Hepatocyte (in vitro differentiated cells): ENCODE measurements at regions not wholly inside any gene's neighbourhood (a gene's known extent, or its start where the extent isn't known, plus 50 kb on each side); places are given as distances from the start of the nearest gene placed in this dataset.

ENCODE experiments used
- CTCF ChIP-seq: fragments of 200-600 bp; sonication (generic); IDR thresholded peaks from 2 replicates; pipeline ENCODE4 v1.5.1; 2016; ENCODE audit warnings: antibody characterized with exemption, mild to moderate bottlenecking; ENCODE audit not compliant: poor library complexity
- EZH2phosphoT487 ChIP-seq: fragments of 200-600 bp; sonication (generic); IDR thresholded peaks from one replicate; pipeline ENCODE4 v1.6.1; 2018; ENCODE audit warnings: antibody characterized with exemption, mild to moderate bottlenecking, low read depth, moderate library complexity; ENCODE audit not compliant: unreplicated experiment, severe bottlenecking

DNA sequence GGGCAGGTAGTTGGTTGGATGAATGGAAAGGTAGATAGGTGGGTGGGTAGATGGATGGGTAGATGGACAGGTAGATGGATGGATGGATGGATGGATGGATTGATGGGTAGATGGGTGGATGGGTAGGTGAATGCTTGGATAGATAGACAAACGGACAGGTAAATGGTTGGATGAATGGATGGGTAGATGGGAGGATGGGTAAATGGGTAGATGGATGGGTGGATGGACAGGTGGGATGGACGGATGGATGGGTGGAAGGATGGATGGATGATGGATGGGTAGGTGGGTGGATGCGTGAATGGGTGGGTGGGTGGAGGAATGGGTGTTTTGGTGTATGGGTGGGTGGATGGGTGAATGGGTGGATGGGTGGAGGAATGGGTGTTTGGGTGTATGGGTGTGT is 50.1 kb upstream of the ASAP2 start:
- no peak for TF ChIP-seq CTCF
- TF ChIP-seq EZH2phosphoT487: no peak
